IPS DF 6.9 (cell line): ENCODE measurements at regions not wholly inside any gene's neighbourhood (a gene's known extent, or its start where the extent isn't known, plus 50 kb on each side); places are given as distances from the start of the nearest gene placed in this dataset.

Source experiments
- DNase-seq: peaks from one replicate; pipeline ENCODE4 v3.0.0-alpha.2; 2013; ENCODE audit warnings: low read depth, low spot score
- H3K27ac ChIP-seq: one replicate; pipeline ENCODE4 v1.5.1; 2013; ENCODE audit warnings: low read length, control low read depth
- H3K27me3 ChIP-seq: 2 replicates; pipeline ENCODE4 v1.6.1; 2013; ENCODE audit warnings: mild to moderate bottlenecking, low read length; ENCODE audit not compliant: control insufficient read depth, insufficient read depth
- H3K36me3 ChIP-seq: 2 replicates; pipeline ENCODE4 v1.6.1; 2013; ENCODE audit warnings: low read length; ENCODE audit not compliant: control insufficient read depth, insufficient read depth
- H3K4me1 ChIP-seq: 2 replicates; pipeline ENCODE4 v1.6.1; 2013; ENCODE audit warnings: low read length; ENCODE audit not compliant: control insufficient read depth, insufficient read depth
- H3K4me3 ChIP-seq: 2 replicates; pipeline ENCODE4 v1.5.1; 2013; ENCODE audit warnings: mild to moderate bottlenecking, low read length
- H3K9me3 ChIP-seq: 2 replicates; pipeline ENCODE4 v1.6.1; 2013; ENCODE audit warnings: low read length, inconsistent platforms; ENCODE audit not compliant: control insufficient read depth, insufficient read depth
- WGBS: extraction: QIAGEN DNeasy Blood & Tissue Kit; methylation state at CpG from one replicate; pipeline ENCODE4 v1.1.7; 2013; ENCODE audit warnings: mixed read lengths, missing lambda C conversion rate; ENCODE audit not compliant: insufficient read length, insufficient coverage; 5-methylcytosine and 5-hydroxymethylcytosine counted together

- Histone ChIP-seq H3K27ac (no peak overlapping the region), H3K36me3 (no peaks in the 10 kb centered on the region), H3K27me3 (no peaks in the 10 kb centered on the region), H3K4me1 (no peaks in the 10 kb centered on the region), H3K4me3 (no peak overlapping the region), H3K9me3 (no peaks in the 10 kb centered on the region)
- no CpG with 5 or more reads among the region's 13 CpGs for WGBS
- no peak for DNase-seq
These were observed 226.9 kb downstream of the IRX2 start for GRCh38 chr5:2524620-2525019.

DNA sequence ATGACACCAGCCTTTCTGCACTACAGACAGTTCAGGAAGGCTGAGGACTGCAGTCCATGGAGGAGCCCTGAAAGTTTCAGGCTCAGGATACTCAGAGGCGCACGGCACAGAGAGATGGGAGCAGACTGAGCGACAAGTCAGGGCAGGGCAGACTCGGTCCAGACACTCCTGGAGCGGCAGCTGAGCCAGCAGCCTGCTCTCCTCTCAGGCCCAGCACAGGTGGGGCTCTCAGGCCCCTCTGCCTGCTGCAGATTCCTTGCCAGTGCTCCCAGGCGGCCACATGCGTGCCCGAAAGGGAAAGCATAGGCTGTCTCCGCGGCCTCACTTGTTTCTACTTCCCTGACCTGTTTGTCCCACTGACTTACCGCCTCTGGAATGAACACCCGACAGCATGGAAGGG is 228.3 kb downstream of the IRX2 start:
- no peaks in the 10 kb centered on the region for H3K9me3 ChIP-seq
- no peak overlapping the region for H3K4me3 ChIP-seq
- no peaks in the 10 kb centered on the region for H3K36me3 ChIP-seq
- no CpG with 5 or more reads among the region's 12 CpGs for WGBS
- no peaks in the 10 kb centered on the region for H3K4me1 ChIP-seq
- no peak overlapping the region for H3K27ac ChIP-seq
- no peak for DNase-seq
- no peaks in the 10 kb centered on the region for H3K27me3 ChIP-seq

- Histone ChIP-seq H3K27me3 (no peaks in the 10 kb centered on the region), H3K27ac (no peak overlapping the region), H3K4me1 (no peaks in the 10 kb centered on the region), H3K9me3 (no peaks in the 10 kb centered on the region), H3K36me3 (no peaks in the 10 kb centered on the region), H3K4me3 (no peak overlapping the region)
- DNase-seq = no peak
- no CpG with 5 or more reads among the region's 11 CpGs for WGBS
These were observed 229.1 kb downstream of the IRX2 start for GRCh38 chr5:2522372-2522771.

GRCh38 chr5:2519153-2519552 is 232.3 kb downstream of the IRX2 start:
- H3K27me3 ChIP-seq = no peaks in the 10 kb centered on the region

GRCh38 chr5:2517451-2517850 is 234.0 kb downstream of the IRX2 start:
- WGBS = no CpG with 5 or more reads among the region's 10 CpGs
- Histone ChIP-seq H3K4me3 (no peak overlapping the region), H3K36me3 (no peaks in the 10 kb centered on the region), H3K9me3 (no peaks in the 10 kb centered on the region), H3K27me3 (no peaks in the 10 kb centered on the region), H3K4me1 (no peaks in the 10 kb centered on the region), H3K27ac (no peak overlapping the region)
- DNase-seq = no peak

More at GRCh38 chr5:2519153-2519552, 232.3 kb downstream of the IRX2 start:
- Histone ChIP-seq H3K36me3 (no peaks in the 10 kb centered on the region), H3K4me3 (no peak overlapping the region), H3K9me3 (no peaks in the 10 kb centered on the region), H3K27ac (no peak overlapping the region), H3K4me1 (no peaks in the 10 kb centered on the region)
- no CpG with 5 or more reads among the region's 9 CpGs for WGBS
- DNase-seq = no peak

GRCh38 chr5:2515180-2515764 is 236.2 kb downstream of the IRX2 start:
- Histone ChIP-seq H3K4me3 (no peak overlapping the region), H3K27ac (no peak overlapping the region), H3K9me3 (no peaks in the 10 kb centered on the region), H3K36me3 (no peaks in the 10 kb centered on the region), H3K4me1 (no peaks in the 10 kb centered on the region), H3K27me3 (no peaks in the 10 kb centered on the region)
- DNase-seq = no peak
- WGBS = no CpG with 5 or more reads among the region's 32 CpGs

DNA sequence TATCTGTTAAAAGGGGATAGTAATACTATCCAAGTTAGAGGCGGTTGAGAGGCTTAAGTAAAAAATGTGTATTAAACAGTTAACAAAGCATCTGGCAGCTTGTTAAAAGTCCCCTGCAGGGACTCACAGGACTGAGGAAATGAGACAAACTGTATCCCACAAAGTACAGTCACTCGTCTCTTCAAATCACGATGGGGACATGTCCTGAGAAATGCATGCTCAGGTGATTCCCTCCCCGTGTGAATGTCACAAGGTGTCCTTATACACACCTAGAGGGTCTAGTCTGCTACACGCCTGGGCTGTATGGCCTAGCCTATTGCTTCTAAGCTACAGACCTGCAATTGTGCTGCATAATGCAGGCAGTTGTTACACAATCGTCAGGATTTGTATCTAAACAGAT is 237.0 kb downstream of the IRX2 start:
- H3K36me3 ChIP-seq = no peaks in the 10 kb centered on the region
- no peaks in the 10 kb centered on the region for H3K9me3 ChIP-seq
- DNase-seq = no peak
- no CpG with 5 or more reads among the region's 6 CpGs for WGBS
- H3K27me3 ChIP-seq = no peaks in the 10 kb centered on the region
- H3K4me3 ChIP-seq = no peak overlapping the region
- no peaks in the 10 kb centered on the region for H3K4me1 ChIP-seq
- no peak overlapping the region for H3K27ac ChIP-seq

- H3K36me3 ChIP-seq = no peaks in the 10 kb centered on the region
- DNase-seq = no peak
- H3K27ac ChIP-seq = no peak overlapping the region
- no peaks in the 10 kb centered on the region for H3K4me1 ChIP-seq
- H3K9me3 ChIP-seq = no peaks in the 10 kb centered on the region
- WGBS = no CpG with 5 or more reads among the region's 5 CpGs
- no peak overlapping the region for H3K4me3 ChIP-seq
- no peaks in the 10 kb centered on the region for H3K27me3 ChIP-seq
These were observed 239.8 kb downstream of the IRX2 start for GRCh38 chr5:2511706-2512105.

GRCh38 chr5:2511126-2511525 is 240.4 kb downstream of the IRX2 start:
- Histone ChIP-seq H3K9me3 (no peaks in the 10 kb centered on the region), H3K4me3 (no peak overlapping the region), H3K27me3 (no peaks in the 10 kb centered on the region), H3K4me1 (no peaks in the 10 kb centered on the region), H3K36me3 (no peaks in the 10 kb centered on the region), H3K27ac (no peak overlapping the region)
- no CpG with 5 or more reads among the region's 8 CpGs for WGBS
- no peak for DNase-seq

GRCh38 chr5:2509527-2509926 is 241.9 kb downstream of the IRX2 start:
- no peaks in the 10 kb centered on the region for H3K27me3 ChIP-seq
- H3K27ac ChIP-seq = no peak overlapping the region
- WGBS = no CpG with 5 or more reads among the region's 6 CpGs

DNA sequence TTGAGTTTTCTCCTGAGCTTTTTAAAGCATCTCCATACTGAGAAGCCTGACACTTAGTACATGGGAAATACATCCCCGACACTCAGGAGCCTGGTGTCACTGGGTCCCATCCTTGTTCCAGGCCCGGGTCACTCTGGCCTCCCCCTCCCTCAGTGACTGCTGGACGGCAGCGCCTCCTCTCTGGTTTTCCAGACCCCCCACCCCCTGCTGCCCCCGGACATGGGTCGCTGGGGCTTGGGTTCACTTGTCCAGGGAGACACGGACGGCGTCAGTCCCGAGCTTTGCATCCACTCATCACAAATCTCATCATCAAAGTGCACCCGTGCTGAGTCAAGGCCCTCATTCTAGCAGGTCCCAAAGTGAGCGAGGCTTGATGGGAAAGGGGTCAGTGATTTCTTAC is 243.0 kb downstream of the IRX2 start:
- no peaks in the 10 kb centered on the region for H3K27me3 ChIP-seq
- DNase-seq = no peak
- WGBS = no CpG with 5 or more reads among the region's 12 CpGs
- H3K36me3 ChIP-seq = no peaks in the 10 kb centered on the region
- H3K27ac ChIP-seq = no peak overlapping the region
- H3K9me3 ChIP-seq = no peaks in the 10 kb centered on the region
- H3K4me3 ChIP-seq = no peak overlapping the region
- H3K4me1 ChIP-seq = no peaks in the 10 kb centered on the region

More at GRCh38 chr5:2509527-2509926, 241.9 kb downstream of the IRX2 start:
- no peaks in the 10 kb centered on the region for H3K4me1 ChIP-seq
- DNase-seq = no peak
- H3K4me3 ChIP-seq = no peak overlapping the region
- no peaks in the 10 kb centered on the region for H3K36me3 ChIP-seq
- H3K9me3 ChIP-seq = no peaks in the 10 kb centered on the region
